HEK293 (cell line): ENCODE measurements at regions not wholly inside any gene's neighbourhood (a gene's known extent, or its start where the extent isn't known, plus 50 kb on each side); places are given as distances from the start of the nearest gene placed in this dataset.
A peak's percentile ranks its signal among the peaks of the same experiment; 100 is the strongest.

Experiments
- CTCF ChIA-PET: fragments of 350-600 bp; formaldehyde crosslinking; extraction: SDS; loops from one replicate; lab custom pipeline; 2021; ENCODE audit warnings: antibody characterized with exemption; lab: Yijun Ruan, JAX
- POLR2A ChIA-PET: fragments of 300-600 bp; formaldehyde crosslinking; extraction: SDS; loops from one replicate; lab custom pipeline; 2020; ENCODE audit warnings: antibody characterized with exemption, inconsistent platforms; lab: Yijun Ruan, JAX
- H3K27ac ChIP-seq: fragments of 200-500 bp; sonication (Bioruptor generic); 2 replicates; pipeline ENCODE4 v1.5.1; 2014; ENCODE audit warnings: low read depth, low read length, control low read depth, inconsistent platforms; ENCODE audit errors: extremely low read depth
- H3K36me3 ChIP-seq, 2 experiments: fragments of 200-500 bp in 1 of 2; sonication (Bioruptor generic) in 1 of 2; 1 replicate in 1 of 2; 2 replicates in 1 of 2; pipeline ENCODE4 v1.5.1; 2014 to 2017; ENCODE audit warnings: inconsistent platforms in 2 of 2, low read length in 2 of 2; ENCODE audit not compliant: control insufficient read depth in 2 of 2, insufficient read depth in 1 of 2
- H3K4me1 ChIP-seq: fragments of 200-500 bp; sonication (Bioruptor generic); 2 replicates; pipeline ENCODE4 v1.5.1; 2014; ENCODE audit warnings: mild to moderate bottlenecking, low read length, inconsistent platforms; ENCODE audit not compliant: control insufficient read depth, insufficient read depth
- H3K4me3 ChIP-seq: 2 replicates; pipeline ENCODE4 v1.5.1; 2011; ENCODE audit warnings: low read depth, mild to moderate bottlenecking, control low read depth, low read length, moderate library complexity
- H3K9me3 ChIP-seq: fragments of 200-500 bp; sonication (Bioruptor generic); 2 replicates; pipeline ENCODE4 v1.5.1; 2014; ENCODE audit warnings: low read depth, low read length, inconsistent platforms; ENCODE audit not compliant: control insufficient read depth, insufficient read depth
- GLI4 ChIP-seq: fragments of 450-650 bp; formaldehyde crosslinking; IDR thresholded peaks from 2 replicates; pipeline ENCODE4 v1.5.1; 2016; ENCODE audit warnings: missing biosample characterization, missing genetic modification characterization
- GLIS1 ChIP-seq: fragments of 450-650 bp; formaldehyde crosslinking; IDR thresholded peaks from 2 replicates; pipeline ENCODE4 v1.5.1; 2016; ENCODE audit warnings: missing biosample characterization, missing genetic modification characterization
- KLF1 ChIP-seq: fragments of 450-650 bp; formaldehyde crosslinking; IDR thresholded peaks from 2 replicates; pipeline ENCODE4 v1.5.1; 2016; ENCODE audit warnings: missing biosample characterization, missing genetic modification characterization
- KLF7 ChIP-seq: fragments of 450-650 bp; formaldehyde crosslinking; IDR thresholded peaks from 2 replicates; pipeline ENCODE4 v1.5.1; 2016; ENCODE audit warnings: missing biosample characterization, missing genetic modification characterization, borderline replicate concordance
- REST ChIP-seq: fragments of 450-650 bp; formaldehyde crosslinking; IDR thresholded peaks from 2 replicates; pipeline ENCODE4 v1.5.1; 2016; ENCODE audit warnings: missing biosample characterization, missing genetic modification characterization
- SCRT2 ChIP-seq: fragments of 450-650 bp; formaldehyde crosslinking; IDR thresholded peaks from 2 replicates; pipeline ENCODE4 v1.5.1; 2016; ENCODE audit warnings: missing biosample characterization, missing genetic modification characterization
- ZNF174 ChIP-seq: fragments of 450-650 bp; formaldehyde crosslinking; IDR thresholded peaks from 2 replicates; pipeline ENCODE4 v1.5.0; 2017; ENCODE audit warnings: missing biosample characterization, mild to moderate bottlenecking, missing genetic modification characterization
- ZNF18 ChIP-seq: fragments of 450-650 bp; formaldehyde crosslinking; IDR thresholded peaks from 2 replicates; pipeline ENCODE4 v1.5.1; 2016; ENCODE audit warnings: missing biosample characterization, missing genetic modification characterization
- ZNF266 ChIP-seq: fragments of 450-650 bp; formaldehyde crosslinking; IDR thresholded peaks from 2 replicates; pipeline ENCODE4 v1.5.1; 2016; ENCODE audit warnings: missing biosample characterization, missing genetic modification characterization, low read depth
- ZNF37A ChIP-seq: fragments of 450-650 bp; IDR thresholded peaks from 2 replicates; pipeline ENCODE4 v1.5.1; 2018; ENCODE audit warnings: missing biosample characterization, missing genetic modification characterization
- ZNF501 ChIP-seq: fragments of 450-650 bp; formaldehyde crosslinking; IDR thresholded peaks from 2 replicates; pipeline ENCODE4 v1.5.1; 2016; ENCODE audit warnings: missing biosample characterization, missing genetic modification characterization
- ZNF555 ChIP-seq: fragments of 450-650 bp; formaldehyde crosslinking; conservative IDR thresholded peaks from 2 replicates; pipeline ENCODE4 v1.5.1; 2017; ENCODE audit warnings: missing biosample characterization, mild to moderate bottlenecking, missing genetic modification characterization, inconsistent platforms
- ZNF571 ChIP-seq: fragments of 450-650 bp; formaldehyde crosslinking; IDR thresholded peaks from 2 replicates; pipeline ENCODE4 v1.5.0; 2017; ENCODE audit warnings: missing biosample characterization, missing genetic modification characterization
- ZNF677 ChIP-seq: fragments of 450-650 bp; IDR thresholded peaks from 2 replicates; pipeline ENCODE4 v1.5.0; 2018; ENCODE audit warnings: missing biosample characterization, mild to moderate bottlenecking, missing genetic modification characterization, moderate library complexity
- ZNF776 ChIP-seq: fragments of 450-650 bp; formaldehyde crosslinking; IDR thresholded peaks from 2 replicates; pipeline ENCODE4 v1.5.0; 2017; ENCODE audit warnings: missing biosample characterization, missing genetic modification characterization, borderline replicate concordance
- ZNF837 ChIP-seq: fragments of 450-650 bp; formaldehyde crosslinking; IDR thresholded peaks from 2 replicates; pipeline ENCODE4 v1.5.1; 2016; ENCODE audit warnings: missing biosample characterization, missing genetic modification characterization
- ZSCAN16 ChIP-seq: fragments of 450-650 bp; formaldehyde crosslinking; IDR thresholded peaks from 2 replicates; pipeline ENCODE4 v1.5.1; 2016; ENCODE audit warnings: missing biosample characterization, missing genetic modification characterization
- TF ChIP-seq, protein P1 (sequence below): fragments of 450-650 bp; formaldehyde crosslinking; IDR thresholded peaks from 2 replicates; pipeline ENCODE4 v1.5.1; 2016; ENCODE audit warnings: missing biosample characterization, missing genetic modification characterization
- TF ChIP-seq, protein P2 (sequence below): fragments of 450-650 bp; formaldehyde crosslinking; IDR thresholded peaks from 2 replicates; pipeline ENCODE4 v1.5.1; 2016; ENCODE audit warnings: missing biosample characterization, missing genetic modification characterization
- TF ChIP-seq, protein P3 (sequence below): fragments of 450-650 bp; formaldehyde crosslinking; conservative IDR thresholded peaks from 2 replicates; pipeline ENCODE4 v1.5.1; 2016; ENCODE audit warnings: low read depth, missing biosample characterization, missing genetic modification characterization

- TF ChIP-seq ZNF174 (tag by site-specific recombination) = no peak
- TF ChIP-seq, protein P1, sequence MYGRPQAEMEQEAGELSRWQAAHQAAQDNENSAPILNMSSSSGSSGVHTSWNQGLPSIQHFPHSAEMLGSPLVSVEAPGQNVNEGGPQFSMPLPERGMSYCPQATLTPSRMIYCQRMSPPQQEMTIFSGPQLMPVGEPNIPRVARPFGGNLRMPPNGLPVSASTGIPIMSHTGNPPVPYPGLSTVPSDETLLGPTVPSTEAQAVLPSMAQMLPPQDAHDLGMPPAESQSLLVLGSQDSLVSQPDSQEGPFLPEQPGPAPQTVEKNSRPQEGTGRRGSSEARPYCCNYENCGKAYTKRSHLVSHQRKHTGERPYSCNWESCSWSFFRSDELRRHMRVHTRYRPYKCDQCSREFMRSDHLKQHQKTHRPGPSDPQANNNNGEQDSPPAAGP (tag by site-specific recombination) = no peak
- no peak for TF ChIP-seq SCRT2 (tag by site-specific recombination)
- TF ChIP-seq ZNF18 (tag by site-specific recombination) = no peak
- no peak for TF ChIP-seq ZNF37A (tag by site-specific recombination)
- TF ChIP-seq ZNF837 (tag by site-specific recombination) = no peak
- TF ChIP-seq, protein P2, sequence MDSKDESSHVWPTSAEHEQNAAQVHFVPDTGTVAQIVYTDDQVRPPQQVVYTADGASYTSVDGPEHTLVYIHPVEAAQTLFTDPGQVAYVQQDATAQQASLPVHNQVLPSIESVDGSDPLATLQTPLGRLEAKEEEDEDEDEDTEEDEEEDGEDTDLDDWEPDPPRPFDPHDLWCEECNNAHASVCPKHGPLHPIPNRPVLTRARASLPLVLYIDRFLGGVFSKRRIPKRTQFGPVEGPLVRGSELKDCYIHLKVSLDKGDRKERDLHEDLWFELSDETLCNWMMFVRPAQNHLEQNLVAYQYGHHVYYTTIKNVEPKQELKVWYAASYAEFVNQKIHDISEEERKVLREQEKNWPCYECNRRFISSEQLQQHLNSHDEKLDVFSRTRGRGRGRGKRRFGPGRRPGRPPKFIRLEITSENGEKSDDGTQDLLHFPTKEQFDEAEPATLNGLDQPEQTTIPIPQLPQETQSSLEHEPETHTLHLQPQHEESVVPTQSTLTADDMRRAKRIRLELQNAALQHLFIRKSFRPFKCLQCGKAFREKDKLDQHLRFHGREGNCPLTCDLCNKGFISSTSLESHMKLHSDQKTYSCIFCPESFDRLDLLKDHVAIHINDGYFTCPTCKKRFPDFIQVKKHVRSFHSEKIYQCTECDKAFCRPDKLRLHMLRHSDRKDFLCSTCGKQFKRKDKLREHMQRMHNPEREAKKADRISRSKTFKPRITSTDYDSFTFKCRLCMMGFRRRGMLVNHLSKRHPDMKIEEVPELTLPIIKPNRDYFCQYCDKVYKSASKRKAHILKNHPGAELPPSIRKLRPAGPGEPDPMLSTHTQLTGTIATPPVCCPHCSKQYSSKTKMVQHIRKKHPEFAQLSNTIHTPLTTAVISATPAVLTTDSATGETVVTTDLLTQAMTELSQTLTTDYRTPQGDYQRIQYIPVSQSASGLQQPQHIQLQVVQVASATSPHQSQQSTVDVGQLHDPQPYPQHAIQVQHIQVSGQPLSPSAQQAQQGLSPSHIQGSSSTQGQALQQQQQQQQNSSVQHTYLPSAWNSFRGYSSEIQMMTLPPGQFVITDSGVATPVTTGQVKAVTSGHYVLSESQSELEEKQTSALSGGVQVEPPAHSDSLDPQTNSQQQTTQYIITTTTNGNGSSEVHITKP (tag by site-specific recombination) = no peak
These were observed 284.1 kb upstream of the ONECUT1 start (continued) for GRCh38 chr15:53074221-53074620.

DNA sequence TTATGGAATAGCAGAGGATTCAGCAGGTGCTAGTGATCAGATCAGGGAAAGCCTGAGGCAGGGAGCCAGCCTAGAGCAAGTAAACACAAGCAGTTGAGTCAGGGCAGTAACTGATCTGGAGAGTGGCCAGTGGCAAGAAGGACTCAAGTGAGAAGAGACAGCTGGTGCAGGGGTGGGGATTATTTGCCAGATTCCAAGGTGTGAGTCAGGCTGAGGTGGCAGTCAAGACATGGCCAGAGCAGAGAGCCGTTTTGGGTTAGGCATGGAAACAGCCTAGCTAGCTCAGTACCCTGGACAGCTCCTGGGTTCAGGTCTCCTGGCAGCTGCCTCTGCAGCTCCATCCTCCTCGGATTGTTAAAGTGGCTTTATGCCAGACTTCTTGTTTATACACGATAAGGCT lies 281.9 kb upstream of the ONECUT1 start:
- POLR2A ChIA-PET = no interaction called here
- TF ChIP-seq REST (tag by site-specific recombination) (peak; percentile 75), ZNF555 (tag by site-specific recombination) (no peak), ZSCAN16 (tag by site-specific recombination) (no peak), ZNF776 (tag by site-specific recombination) (no peak), KLF1 (no peak), GLIS1 (tag by site-specific recombination) (no peak)
- CTCF ChIA-PET = no interaction called here
- Histone ChIP-seq H3K4me1 (no peaks in the 10 kb centered on the region), H3K9me3 (no peaks in the 10 kb centered on the region), H3K36me3 (no peaks in the 10 kb centered on the region), H3K27ac (no peak overlapping the region), H3K4me3 (no peak overlapping the region)

DNA sequence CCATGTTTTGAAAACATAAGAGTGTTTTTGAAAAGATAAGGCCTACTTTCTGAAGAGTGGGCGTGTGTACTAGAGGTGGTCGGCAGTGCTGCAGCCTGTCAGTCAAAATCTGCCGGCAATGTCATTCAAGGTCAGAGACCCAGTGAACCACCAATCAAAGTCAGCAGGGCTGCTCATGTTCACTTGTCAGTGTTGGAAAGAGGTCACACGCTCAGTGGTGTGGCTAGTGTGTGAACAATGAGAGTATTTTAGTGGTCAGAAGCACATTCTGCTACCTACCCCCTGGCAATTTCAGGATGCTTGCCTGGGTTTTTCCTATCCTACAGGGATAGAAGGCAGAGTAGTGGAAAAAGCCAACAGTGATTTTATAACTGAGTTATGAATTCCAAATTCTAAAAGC lies 278.5 kb upstream of the ONECUT1 start:
- no peaks in the 10 kb centered on the region for H3K36me3 ChIP-seq
- no peak overlapping the region for H3K27ac ChIP-seq
- H3K4me3 ChIP-seq = no peak overlapping the region
- ChIA-PET POLR2A (no interaction called here), CTCF (interaction anchor here (0.7 kb wide), 1 partner anchor 37 kb away, joined by 3 read pairs; no protein-coding TSS in a partner anchor)
- no peaks in the 10 kb centered on the region for H3K4me1 ChIP-seq
- no peaks in the 10 kb centered on the region for H3K9me3 ChIP-seq
- TF ChIP-seq, protein P3, sequence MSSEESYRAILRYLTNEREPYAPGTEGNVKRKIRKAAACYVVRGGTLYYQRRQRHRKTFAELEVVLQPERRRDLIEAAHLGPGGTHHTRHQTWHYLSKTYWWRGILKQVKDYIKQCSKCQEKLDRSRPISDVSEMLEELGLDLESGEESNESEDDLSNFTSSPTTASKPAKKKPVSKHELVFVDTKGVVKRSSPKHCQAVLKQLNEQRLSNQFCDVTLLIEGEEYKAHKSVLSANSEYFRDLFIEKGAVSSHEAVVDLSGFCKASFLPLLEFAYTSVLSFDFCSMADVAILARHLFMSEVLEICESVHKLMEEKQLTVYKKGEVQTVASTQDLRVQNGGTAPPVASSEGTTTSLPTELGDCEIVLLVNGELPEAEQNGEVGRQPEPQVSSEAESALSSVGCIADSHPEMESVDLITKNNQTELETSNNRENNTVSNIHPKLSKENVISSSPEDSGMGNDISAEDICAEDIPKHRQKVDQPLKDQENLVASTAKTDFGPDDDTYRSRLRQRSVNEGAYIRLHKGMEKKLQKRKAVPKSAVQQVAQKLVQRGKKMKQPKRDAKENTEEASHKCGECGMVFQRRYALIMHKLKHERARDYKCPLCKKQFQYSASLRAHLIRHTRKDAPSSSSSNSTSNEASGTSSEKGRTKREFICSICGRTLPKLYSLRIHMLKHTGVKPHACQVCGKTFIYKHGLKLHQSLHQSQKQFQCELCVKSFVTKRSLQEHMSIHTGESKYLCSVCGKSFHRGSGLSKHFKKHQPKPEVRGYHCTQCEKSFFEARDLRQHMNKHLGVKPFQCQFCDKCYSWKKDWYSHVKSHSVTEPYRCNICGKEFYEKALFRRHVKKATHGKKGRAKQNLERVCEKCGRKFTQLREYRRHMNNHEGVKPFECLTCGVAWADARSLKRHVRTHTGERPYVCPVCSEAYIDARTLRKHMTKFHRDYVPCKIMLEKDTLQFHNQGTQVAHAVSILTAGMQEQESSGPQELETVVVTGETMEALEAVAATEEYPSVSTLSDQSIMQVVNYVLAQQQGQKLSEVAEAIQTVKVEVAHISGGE (tag by site-specific recombination) = no peak
- TF ChIP-seq KLF7 (tag by site-specific recombination) (no peak), GLI4 (tag by site-specific recombination) (no peak), ZNF501 (tag by site-specific recombination) (no peak), ZNF571 (tag by site-specific recombination) (no peak), ZNF266 (tag by site-specific recombination) (no peak), ZNF677 (tag by site-specific recombination) (no peak)
